Pancreas (tissue), 10 donors: ENCODE measurements at regions not wholly inside any gene's neighbourhood (a gene's known extent, or its start where the extent isn't known, plus 50 kb on each side); places are given as distances from the start of the nearest gene placed in this dataset.

Experiments used
- ATAC-seq, 4 donors: fragments of 200-7000 bp; cut with Tn5 transposase; one replicate each; pipeline versions ENCODE4 v1.8.0 to v1.9.1; 2020; ENCODE audit warnings: mild to moderate bottlenecking in 4 of 4, moderate library complexity in 4 of 4
- DNase-seq, 6 donors: peaks; one replicate each; pipeline ENCODE4 v3.0.0-alpha.2; 2020
- FAIRE-seq: peaks from 2 replicates; lab custom pipeline; 2012; peaks lifted over from hg19 to GRCh38; lab: Jason Lieb, UNC
- H3K27ac ChIP-seq, 4 donors: fragments of 200-600 bp; sonication (generic); 1 replicate in 3 of 4; 2 replicates in 1 of 4; pipeline versions ENCODE4 v1.5.0 to v1.8.0; 2020
- H3K27me3 ChIP-seq, 4 donors: fragments of 200-600 bp; one replicate each; pipeline ENCODE4 v1.8.0; 2021
- H3K36me3 ChIP-seq, 3 donors: fragments of 200-600 bp; sonication (generic) in 1 of 3; one replicate each; pipeline versions ENCODE4 v1.5.0 to v1.8.0; 2020 to 2021
- H3K4me1 ChIP-seq, 3 donors: fragments of 200-600 bp; one replicate each; pipeline ENCODE4 v1.8.0; 2021
- H3K4me3 ChIP-seq, 4 donors: fragments of 200-600 bp; sonication (generic) in 2 of 4; one replicate each; pipeline versions ENCODE4 v1.5.0 to v1.8.0; 2020 to 2021
- H3K9me3 ChIP-seq, 4 donors: fragments of 200-600 bp; one replicate each; pipeline ENCODE4 v1.8.0; 2021
- CTCF ChIP-seq, 4 donors: fragments of 200-600 bp; sonication (generic) in 3 of 4; IDR thresholded peaks; one replicate each; pipeline versions ENCODE4 v1.5.0 to v1.8.0; 2021; ENCODE audit warnings: antibody characterized with exemption in 4 of 4
- WGBS, 2 donors: extraction: QIAGEN DNeasy Blood & Tissue Kit; methylation state at CpG; one replicate each; pipeline ENCODE4 v1.1.7; 2013; 5-methylcytosine and 5-hydroxymethylcytosine counted together
- intact Hi-C, 3 donors: fragments of 100-400 bp; cut with DNase I; formaldehyde crosslinking; loops; one replicate each; pipeline versions ENCODE4 v1.11.1 to v1.14.2; 2022
- donor health status: healthy with polysubstance abuse.
- donor health status: DM: no; HTN: no; CAD: no; lungs with moderate emphysema.
- donor health status: DM: no; HTN: no; CAD: no.
- donor health status: control.
- donor health status: control.
- donor health status: Bipolar disorder and iron deficiency.
- donor health status: DM: yes; HTN: yes; CAD: no.
- donor health status: DM: no; HTN: no; CAD: no.
- donor health status: DM: no; HTN: no; CAD: no.
- donor health status: DM: yes; HTN: yes; CAD: no.

- ATAC-seq, result peak in 1 of 4 donors; percentile 22
- H3K4me1 ChIP-seq, result no peaks in the 10 kb centered on the region
- no peak overlapping the region for H3K4me3 ChIP-seq
- no peak for FAIRE-seq
- TF ChIP-seq CTCF (IDR thresholded peaks at IDR 0.05), result no peak
- no peaks in the 10 kb centered on the region for H3K36me3 ChIP-seq
- H3K27ac ChIP-seq, result no peak overlapping the region
- intact Hi-C loops, result no loop called here
- DNase-seq, result peak in 1 of 6 donors; percentile 36
- peaks cover 0 to 3% (median 0%) of the 10 kb centered on the region in 4 donors for H3K27me3 ChIP-seq
- no peaks in the 10 kb centered on the region for H3K9me3 ChIP-seq
- 17% methylated on average over 49 of the region's 49 CpGs for WGBS, 2 donors
Observed at GRCh38 chr7:52088008-52088901, 771.6 kb upstream of the COBL start.

- intact Hi-C loops, result no loop called here
- Histone ChIP-seq H3K9me3 (no peaks in the 10 kb centered on the region), H3K4me1 (no peaks in the 10 kb centered on the region), H3K27ac (no peak overlapping the region), H3K4me3 (no peak overlapping the region), H3K36me3 (no peaks in the 10 kb centered on the region), H3K27me3 (peaks cover 0 to 3% (median 0%) of the 10 kb centered on the region in 4 donors)
- WGBS, 2 donors, result 36 to 50% methylated on average over 2 of the region's 2 CpGs
- ATAC-seq, result no peak
- FAIRE-seq, result no peak
- TF ChIP-seq CTCF (IDR thresholded peaks at IDR 0.05), result no peak
- no peak for DNase-seq
Observed at GRCh38 chr7:52085610-52086009, 769.0 kb upstream of the COBL start.

- intact Hi-C loops, result no loop called here
- ATAC-seq (no peak), FAIRE-seq (no peak), DNase-seq (no peak)
- 16 to 28% methylated on average over 2 of the region's 2 CpGs for WGBS, 2 donors
- no peak for TF ChIP-seq CTCF (IDR thresholded peaks at IDR 0.05)
- Histone ChIP-seq H3K9me3 (no peaks in the 10 kb centered on the region), H3K27ac (no peak overlapping the region), H3K4me3 (no peak overlapping the region), H3K27me3 (no peaks in the 10 kb centered on the region), H3K36me3 (no peaks in the 10 kb centered on the region), H3K4me1 (no peaks in the 10 kb centered on the region)
Observed at GRCh38 chr7:52080493-52080892, 763.9 kb upstream of the COBL start.

- intact Hi-C loops, result no loop called here
- no peak for DNase-seq
- no peaks in the 10 kb centered on the region for H3K27me3 ChIP-seq
- no peak overlapping the region for H3K27ac ChIP-seq
- H3K36me3 ChIP-seq, result no peaks in the 10 kb centered on the region
- H3K4me1 ChIP-seq, result no peaks in the 10 kb centered on the region
- no peak for TF ChIP-seq CTCF (IDR thresholded peaks at IDR 0.05)
- H3K9me3 ChIP-seq, result no peaks in the 10 kb centered on the region
- peak in 2 of 4 donors; percentile 30 to 37 for ATAC-seq
- no peak for FAIRE-seq
- H3K4me3 ChIP-seq, result no peak overlapping the region
Observed at GRCh38 chr7:52079726-52080125, 763.1 kb upstream of the COBL start.

- no peaks in the 10 kb centered on the region for H3K27me3 ChIP-seq
- H3K36me3 ChIP-seq, result no peaks in the 10 kb centered on the region
- H3K4me1 ChIP-seq, result no peaks in the 10 kb centered on the region
- no peak overlapping the region for H3K27ac ChIP-seq
- DNase-seq (no peak), ATAC-seq (no peak), FAIRE-seq (no peak)
- intact Hi-C loops, result no loop called here
- TF ChIP-seq CTCF (IDR thresholded peaks at IDR 0.05), result no peak
- H3K4me3 ChIP-seq, result no peak overlapping the region
- no peaks in the 10 kb centered on the region for H3K9me3 ChIP-seq
- 61 to 76% methylated on average over 2 of the region's 2 CpGs for WGBS, 2 donors
Observed at GRCh38 chr7:52077571-52077970, 761.0 kb upstream of the COBL start.
